ENCODE measurements at regions not wholly inside any gene's neighbourhood (a gene's known extent, or its start where the extent isn't known, plus 50 kb on each side); places are given as distances from the start of the nearest gene placed in this dataset.

DNA sequence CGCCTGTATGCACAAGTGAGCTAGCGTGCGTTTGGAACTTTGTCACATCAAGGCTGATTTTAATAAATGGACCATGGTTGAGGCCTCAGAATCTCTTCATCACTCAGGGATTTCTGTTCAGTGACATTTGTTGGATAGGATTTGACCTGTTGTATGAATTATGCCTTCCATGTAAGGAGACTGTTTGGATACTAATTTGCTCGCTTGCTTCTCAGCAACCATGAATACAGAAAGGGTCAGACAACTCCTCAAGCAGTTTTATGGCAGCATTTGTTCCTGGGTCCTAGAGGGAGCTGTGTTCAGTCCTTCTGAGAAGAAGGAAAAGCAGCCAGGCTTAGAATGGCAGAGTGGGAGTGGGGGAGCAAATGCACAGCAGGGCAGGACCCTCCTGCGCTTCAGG, 269.7 kb upstream of the LCORL start:
- TF ChIP-seq POLR2AphosphoS5 (IDR thresholded peaks at IDR 0.05; ENCODE audit: low read depth, low read length) (no peak), POLR2A (IDR thresholded peaks at IDR 0.05; ENCODE audit: low read depth, low read length) (no peak), TAF1 (IDR thresholded peaks at IDR 0.05; ENCODE audit: borderline replicate concordance, low read depth, low read length) (no peak)
